Spinal cord (tissue), 9 donors: ENCODE measurements at regions not wholly inside any gene's neighbourhood (a gene's known extent, or its start where the extent isn't known, plus 50 kb on each side); places are given as distances from the start of the nearest gene placed in this dataset.

Source experiments
- DNase-seq, 6 donors: peaks; one replicate each; pipeline versions ENCODE4 v3.0.0 to v3.0.0-alpha.2; 2013 to 2015; ENCODE audit warnings: low spot score in 6 of 6, low read depth in 4 of 6
- H3K27ac ChIP-seq: one replicate; pipeline ENCODE4 v1.5.1; 2013; ENCODE audit warnings: low read depth, low read length, control low read depth
- H3K27me3 ChIP-seq: one replicate; pipeline ENCODE4 v1.6.1; 2013; ENCODE audit warnings: low read length; ENCODE audit not compliant: control insufficient read depth, insufficient read depth
- H3K36me3 ChIP-seq: one replicate; pipeline ENCODE4 v1.6.1; 2013; ENCODE audit warnings: low read length; ENCODE audit not compliant: control insufficient read depth, insufficient read depth
- H3K4me1 ChIP-seq: one replicate; pipeline ENCODE4 v1.6.1; 2013; ENCODE audit warnings: low read length; ENCODE audit not compliant: control insufficient read depth, insufficient read depth
- H3K4me3 ChIP-seq: one replicate; pipeline ENCODE4 v1.5.1; 2013; ENCODE audit warnings: low read depth, low read length, control low read depth
- H3K9me3 ChIP-seq: one replicate; pipeline ENCODE4 v1.6.1; 2013; ENCODE audit warnings: low read length; ENCODE audit not compliant: control insufficient read depth, insufficient read depth
- WGBS: methylation state at CpG from one replicate; pipeline ENCODE4 v1.1.5; 2013; ENCODE audit warnings: missing lambda C conversion rate; ENCODE audit not compliant: insufficient coverage; 5-methylcytosine and 5-hydroxymethylcytosine counted together
- donor health status: healthy.

DNA sequence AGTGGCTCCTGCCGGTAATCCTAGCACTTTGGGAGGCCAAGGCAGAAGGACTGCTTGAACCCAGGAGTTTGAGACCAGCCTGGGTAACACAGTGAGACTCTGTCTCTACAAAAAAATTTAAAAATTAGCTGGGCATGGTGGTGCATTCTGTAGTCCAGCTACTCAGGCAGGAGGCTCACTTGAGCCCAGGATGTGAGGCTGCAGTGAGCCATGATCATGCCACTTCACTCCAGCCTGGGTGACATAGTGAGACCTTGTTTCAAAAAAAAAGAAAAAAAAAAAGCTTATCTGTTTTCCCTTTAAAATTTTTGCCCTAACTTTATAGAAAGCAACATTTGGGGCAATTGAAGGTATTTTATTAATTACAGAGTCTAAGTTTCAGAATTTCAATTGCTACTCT is 486.0 kb downstream of the BCAT1 start:
- no peak overlapping the region for H3K4me3 ChIP-seq
- H3K9me3 ChIP-seq, result no peaks in the 10 kb centered on the region
- no peaks in the 10 kb centered on the region for H3K36me3 ChIP-seq
- no peaks in the 10 kb centered on the region for H3K27me3 ChIP-seq
- no peak for DNase-seq
- no peak overlapping the region for H3K27ac ChIP-seq
- WGBS, result 80% methylated on average over 1 of the region's 1 CpG
- no peaks in the 10 kb centered on the region for H3K4me1 ChIP-seq

DNA sequence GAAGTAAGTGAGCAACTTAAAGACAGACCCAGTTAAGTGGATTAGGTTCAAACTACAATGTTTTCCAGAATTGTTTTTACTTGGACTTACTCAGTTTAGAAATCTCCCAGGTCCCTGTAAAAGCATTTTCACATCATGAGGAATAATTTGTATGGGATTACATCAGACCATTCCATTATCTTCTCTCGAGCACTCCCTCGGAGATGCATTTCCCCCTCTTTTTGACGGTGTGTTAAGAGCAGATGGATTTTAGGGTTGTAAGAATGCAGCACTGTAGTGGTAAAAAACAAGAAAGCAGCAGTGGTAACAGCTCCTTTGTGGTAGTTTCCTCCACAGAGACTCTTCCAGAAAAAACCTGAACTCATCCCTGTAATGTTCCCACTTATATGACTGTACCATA is 488.4 kb downstream of the BCAT1 start:
- Histone ChIP-seq H3K4me3 (no peak overlapping the region), H3K27me3 (no peaks in the 10 kb centered on the region), H3K4me1 (no peaks in the 10 kb centered on the region), H3K9me3 (no peaks in the 10 kb centered on the region), H3K27ac (no peak overlapping the region), H3K36me3 (no peaks in the 10 kb centered on the region)
- DNase-seq, result no peak
- WGBS, result no CpG with 5 or more reads among the region's 3 CpGs

DNA sequence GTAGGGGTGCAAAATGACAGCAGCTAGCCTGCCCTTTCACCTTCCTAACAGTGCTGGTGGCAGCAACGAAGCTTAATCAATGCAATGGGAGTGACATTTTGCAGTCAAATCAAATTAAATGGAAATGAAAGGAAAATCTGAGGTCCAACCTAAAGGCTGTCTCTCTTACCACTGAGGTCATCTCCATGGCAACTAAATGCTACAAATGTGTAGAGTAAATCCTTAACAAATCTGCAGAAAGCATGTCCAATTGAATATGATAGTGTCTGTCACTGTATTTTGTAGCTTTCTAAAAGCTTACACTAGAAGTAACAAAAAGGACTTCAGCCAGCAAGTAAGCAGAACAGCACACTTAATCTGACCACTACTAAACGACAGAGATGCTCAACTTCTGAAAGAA is 488.8 kb downstream of the BCAT1 start:
- Histone ChIP-seq H3K36me3 (no peaks in the 10 kb centered on the region), H3K27ac (no peak overlapping the region), H3K4me1 (no peaks in the 10 kb centered on the region), H3K4me3 (no peak overlapping the region), H3K9me3 (no peaks in the 10 kb centered on the region), H3K27me3 (no peaks in the 10 kb centered on the region)
- no peak for DNase-seq
- no CpG with 5 or more reads among the region's 2 CpGs for WGBS

DNA sequence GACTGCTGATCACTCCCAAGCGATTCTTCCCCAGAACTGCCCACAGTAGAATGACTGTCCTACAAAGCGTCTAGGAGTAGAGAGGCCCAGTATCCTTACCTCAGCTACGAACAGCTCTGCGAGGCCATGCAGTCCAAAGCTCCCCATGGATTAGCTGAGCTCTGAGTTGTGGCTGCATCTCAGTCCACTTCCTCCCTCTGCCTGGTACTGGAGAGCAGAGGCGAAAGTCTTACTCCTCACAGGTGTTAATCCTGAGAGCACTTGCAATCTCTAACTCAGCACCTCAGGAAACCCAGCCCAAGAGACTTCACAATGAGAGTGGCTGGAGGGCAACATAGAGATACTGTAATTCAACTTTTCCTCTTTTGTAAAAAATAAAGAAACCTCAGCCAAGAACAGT is 493.1 kb downstream of the BCAT1 start:
- no peaks in the 10 kb centered on the region for H3K4me1 ChIP-seq
- WGBS, result 100% methylated on average over 4 of the region's 5 CpGs
- no peak for DNase-seq
- H3K27me3 ChIP-seq, result no peaks in the 10 kb centered on the region
- H3K27ac ChIP-seq, result no peak overlapping the region
- no peaks in the 10 kb centered on the region for H3K9me3 ChIP-seq
- H3K4me3 ChIP-seq, result no peak overlapping the region
- H3K36me3 ChIP-seq, result no peaks in the 10 kb centered on the region

DNA sequence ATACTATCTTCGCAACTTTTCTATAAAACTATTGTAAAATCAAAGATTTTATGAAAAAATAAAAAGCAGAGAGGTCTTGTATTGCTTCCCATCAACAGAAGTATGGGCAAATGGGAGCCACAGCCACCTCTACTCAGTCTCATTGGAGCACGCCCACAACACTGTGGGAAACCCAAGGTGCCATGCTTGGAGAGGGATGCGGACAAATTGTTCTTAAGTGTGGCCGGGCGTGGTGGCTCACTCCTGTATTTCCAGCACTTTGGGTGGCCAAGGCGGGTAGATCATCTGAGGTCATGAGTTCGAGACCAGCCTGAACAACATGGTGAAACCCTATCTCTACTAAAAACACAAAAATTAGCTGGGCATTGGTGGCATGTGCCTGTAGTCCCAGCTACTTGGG is 498.2 kb upstream of the SOX5 start:
- no peaks in the 10 kb centered on the region for H3K9me3 ChIP-seq
- no peaks in the 10 kb centered on the region for H3K27me3 ChIP-seq
- H3K36me3 ChIP-seq, result no peaks in the 10 kb centered on the region
- H3K27ac ChIP-seq, result no peak overlapping the region
- H3K4me3 ChIP-seq, result no peak overlapping the region
- WGBS, result 100% methylated on average over 5 of the region's 7 CpGs
- no peak for DNase-seq
- peaks cover 4% of the 10 kb centered on the region for H3K4me1 ChIP-seq

DNA sequence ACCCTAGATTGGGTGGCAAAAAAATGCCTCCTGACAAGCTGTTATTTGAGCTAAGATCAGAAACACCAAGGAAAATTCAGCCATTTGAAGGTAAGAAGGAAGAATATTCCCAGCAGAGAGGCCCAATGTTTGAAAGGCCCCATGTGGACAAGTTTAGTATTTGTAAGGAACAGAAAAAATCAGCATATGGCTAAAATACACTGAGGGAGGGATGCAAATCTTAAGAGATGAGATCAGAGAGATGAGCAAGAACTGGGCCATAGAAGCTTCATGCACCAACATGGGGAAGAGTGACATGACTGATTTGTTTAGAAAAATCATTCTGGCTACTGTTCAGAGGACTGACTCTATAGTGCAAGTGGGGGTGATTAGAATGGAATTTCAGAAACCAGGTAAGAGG is 496.8 kb upstream of the SOX5 start:
- no peak for DNase-seq
- Histone ChIP-seq H3K27ac (no peak overlapping the region), H3K4me1 (peaks cover 4% of the 10 kb centered on the region), H3K36me3 (no peaks in the 10 kb centered on the region), H3K4me3 (no peak overlapping the region), H3K27me3 (no peaks in the 10 kb centered on the region), H3K9me3 (no peaks in the 10 kb centered on the region)

DNA sequence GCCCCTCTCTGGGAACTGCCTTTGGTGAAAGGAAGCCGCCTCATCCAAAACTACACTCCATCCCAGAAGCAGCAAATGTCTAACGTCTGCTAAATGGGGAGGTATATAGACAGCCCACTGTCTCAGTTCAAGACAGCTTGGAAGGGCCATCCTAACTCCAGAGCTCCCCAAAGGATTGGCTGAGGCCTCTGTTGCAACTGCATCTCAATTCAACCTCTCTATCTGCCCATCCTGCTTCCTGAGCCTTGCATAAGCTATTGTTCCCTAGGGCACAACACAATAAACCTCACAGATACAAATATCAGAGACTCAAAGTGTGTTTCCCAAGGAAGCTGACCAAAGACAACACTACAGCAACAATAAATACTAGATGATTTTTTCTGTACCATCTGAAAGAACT is 495.2 kb upstream of the SOX5 start:
- Histone ChIP-seq H3K36me3 (no peaks in the 10 kb centered on the region), H3K9me3 (no peaks in the 10 kb centered on the region), H3K27ac (no peak overlapping the region), H3K4me1 (peaks cover 4% of the 10 kb centered on the region), H3K4me3 (no peak overlapping the region), H3K27me3 (no peaks in the 10 kb centered on the region)
- WGBS, result 40% methylated on average over 2 of the region's 2 CpGs
- DNase-seq, result no peak

DNA sequence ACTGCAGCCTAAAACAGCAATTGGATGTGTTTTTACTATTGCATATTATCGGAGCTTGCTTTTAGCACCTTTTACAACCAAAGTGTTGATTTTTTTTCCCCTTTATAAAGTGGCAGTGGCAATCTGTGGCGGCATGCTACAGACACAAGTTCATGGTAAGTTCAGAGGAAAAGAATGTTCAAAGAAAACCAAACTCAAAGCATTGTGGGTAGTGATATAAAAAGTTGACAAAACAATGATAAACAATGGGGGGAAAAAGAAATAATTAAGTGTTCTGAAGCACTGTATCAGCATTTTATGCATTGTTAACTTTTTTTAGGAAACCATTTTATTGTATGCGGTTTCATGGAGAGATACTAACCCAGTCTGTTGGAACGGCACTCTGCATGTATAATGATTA is 492.0 kb upstream of the SOX5 start:
- no CpG with 5 or more reads among the region's 4 CpGs for whole genome bisulfite sequencing
- no peak for DNase-seq
- Histone ChIP-seq H3K27ac (no peak overlapping the region), H3K4me3 (no peak overlapping the region), H3K27me3 (no peaks in the 10 kb centered on the region), H3K36me3 (no peaks in the 10 kb centered on the region), H3K9me3 (no peaks in the 10 kb centered on the region), H3K4me1 (peaks cover 4% of the 10 kb centered on the region)

DNA sequence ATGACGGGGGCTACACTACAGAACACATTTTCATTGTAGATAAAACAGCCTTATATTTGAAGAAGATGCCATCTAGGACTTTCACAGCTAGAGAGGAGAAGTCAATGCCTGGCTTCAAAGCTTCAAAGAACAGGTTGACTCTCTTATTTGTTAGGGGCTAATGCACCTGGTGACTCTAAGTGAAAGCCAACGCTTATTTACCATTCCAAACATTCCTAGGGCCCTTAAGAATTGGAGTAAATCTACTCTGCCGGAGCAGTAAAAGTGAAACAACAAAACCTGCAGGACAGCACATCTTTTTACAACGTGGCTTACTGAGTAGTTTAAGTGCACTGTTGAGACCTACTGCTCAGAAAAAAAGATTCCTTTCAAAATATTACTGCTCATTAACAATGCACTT is 487.2 kb upstream of the SOX5 start:
- no peaks in the 10 kb centered on the region for H3K27me3 ChIP-seq
- no peak for DNase-seq
- no peak overlapping the region for H3K27ac ChIP-seq

DNA sequence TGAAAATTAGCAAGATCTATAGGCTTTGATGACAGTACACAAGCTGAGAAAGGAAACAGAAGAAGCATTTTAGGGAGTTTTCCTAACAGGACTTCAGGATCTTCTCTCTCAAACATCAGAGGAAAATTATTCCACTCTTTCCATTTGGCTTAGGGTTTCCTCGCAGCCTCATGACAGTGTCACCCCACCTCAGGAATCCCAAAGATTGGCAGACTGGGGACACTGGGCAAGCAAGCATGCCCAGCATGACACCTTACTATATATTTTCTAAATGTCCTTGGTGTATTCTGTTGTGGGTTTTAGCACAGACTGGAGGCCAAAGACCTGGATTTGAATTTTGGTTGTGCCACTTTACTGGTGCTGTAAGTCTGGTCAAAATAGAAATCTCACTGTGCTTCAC is 482.4 kb upstream of the SOX5 start:
- no peak overlapping the region for H3K4me3 ChIP-seq
- no CpG with 5 or more reads among the region's 1 CpG for WGBS
- no peak for DNase-seq
- no peak overlapping the region for H3K27ac ChIP-seq
- no peaks in the 10 kb centered on the region for H3K4me1 ChIP-seq
- no peaks in the 10 kb centered on the region for H3K36me3 ChIP-seq
- H3K9me3 ChIP-seq, result no peaks in the 10 kb centered on the region
- no peaks in the 10 kb centered on the region for H3K27me3 ChIP-seq

More for the DNA sequence above, 487.2 kb upstream of the SOX5 start:
- Histone ChIP-seq H3K36me3 (no peaks in the 10 kb centered on the region), H3K4me1 (no peaks in the 10 kb centered on the region), H3K4me3 (no peak overlapping the region), H3K9me3 (no peaks in the 10 kb centered on the region)
- WGBS, result 80% methylated on average over 1 of the region's 4 CpGs

DNA sequence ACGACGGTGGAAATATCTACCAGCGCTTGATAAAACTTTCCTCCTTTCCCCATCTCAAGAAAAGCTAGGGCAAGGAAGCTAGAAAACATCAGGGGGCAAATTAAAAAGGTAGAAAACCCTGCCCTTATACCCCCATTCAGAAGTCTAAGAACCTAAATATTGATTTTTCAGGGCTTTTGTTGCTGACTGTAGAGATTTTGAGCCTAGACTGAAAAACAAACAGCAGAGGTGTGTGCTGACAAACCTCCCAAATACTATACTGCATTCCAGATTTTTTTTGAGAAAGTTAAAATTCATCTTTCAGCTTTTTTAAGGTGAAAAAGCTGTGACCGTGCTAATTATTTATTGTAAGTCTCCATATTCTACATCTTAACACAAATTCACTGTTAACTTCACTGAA is 478.3 kb upstream of the SOX5 start:
- no peak for DNase-seq
- Histone ChIP-seq H3K4me1 (no peaks in the 10 kb centered on the region), H3K9me3 (no peaks in the 10 kb centered on the region), H3K36me3 (no peaks in the 10 kb centered on the region), H3K27ac (no peak overlapping the region), H3K4me3 (no peak overlapping the region), H3K27me3 (no peaks in the 10 kb centered on the region)
- no CpG with 5 or more reads among the region's 4 CpGs for WGBS
